Parathyroid adenoma (tissue), 2 donors: ENCODE measurements at regions not wholly inside any gene's neighbourhood (a gene's known extent, or its start where the extent isn't known, plus 50 kb on each side); places are given as distances from the start of the nearest gene placed in this dataset.

Experiments used
- H2AFZ ChIP-seq: fragments of 300-600 bp; sonication (generic); one replicate; pipeline ENCODE4 v1.7.0; 2017; ENCODE audit warnings: antibody characterized with exemption, mild to moderate bottlenecking
- H3K27ac ChIP-seq: fragments of 300-600 bp; sonication (generic); one replicate; pipeline ENCODE4 v1.7.0; 2017
- H3K27me3 ChIP-seq: fragments of 300-600 bp; sonication (generic); one replicate; pipeline ENCODE4 v1.7.0; 2017; ENCODE audit warnings: low read length; ENCODE audit not compliant: control insufficient read depth, insufficient read depth
- H3K36me3 ChIP-seq: fragments of 300-600 bp; sonication (generic); one replicate; pipeline ENCODE4 v1.7.0; 2017; ENCODE audit warnings: low read length; ENCODE audit not compliant: control insufficient read depth, insufficient read depth
- H3K4me1 ChIP-seq: fragments of 300-600 bp; sonication (generic); one replicate; pipeline ENCODE4 v1.7.0; 2017; ENCODE audit warnings: control low read depth
- H3K4me2 ChIP-seq: fragments of 300-600 bp; sonication (generic); one replicate; pipeline ENCODE4 v1.7.0; 2017; ENCODE audit warnings: low read length
- H3K4me3 ChIP-seq: fragments of 300-600 bp; sonication (generic); one replicate; pipeline ENCODE4 v1.7.0; 2017; ENCODE audit warnings: low read depth, low read length
- H3K79me2 ChIP-seq: fragments of 300-600 bp; sonication (generic); one replicate; pipeline ENCODE4 v1.7.0; 2017; ENCODE audit warnings: control low read depth
- H3K9ac ChIP-seq: fragments of 300-600 bp; sonication (generic); one replicate; pipeline ENCODE4 v1.7.0; 2017; ENCODE audit warnings: mild to moderate bottlenecking
- H3K9me3 ChIP-seq: fragments of 300-600 bp; sonication (generic); one replicate; pipeline ENCODE4 v1.7.0; 2017; ENCODE audit warnings: low read length; ENCODE audit not compliant: control insufficient read depth
- TF ChIP-seq, protein P1 (sequence below): fragments of 300-600 bp; sonication (generic); IDR thresholded peaks from one replicate; pipeline ENCODE4 v1.7.0; 2017; ENCODE audit warnings: antibody characterized with exemption, mild to moderate bottlenecking
- donor health status: primary hyperparathyroidism.

- no peaks in the 10 kb centered on the region for H3K27me3 ChIP-seq
Measured at GRCh38 chr3:160112996-160113395, 112.2 kb upstream of the C3orf80 start.

DNA sequence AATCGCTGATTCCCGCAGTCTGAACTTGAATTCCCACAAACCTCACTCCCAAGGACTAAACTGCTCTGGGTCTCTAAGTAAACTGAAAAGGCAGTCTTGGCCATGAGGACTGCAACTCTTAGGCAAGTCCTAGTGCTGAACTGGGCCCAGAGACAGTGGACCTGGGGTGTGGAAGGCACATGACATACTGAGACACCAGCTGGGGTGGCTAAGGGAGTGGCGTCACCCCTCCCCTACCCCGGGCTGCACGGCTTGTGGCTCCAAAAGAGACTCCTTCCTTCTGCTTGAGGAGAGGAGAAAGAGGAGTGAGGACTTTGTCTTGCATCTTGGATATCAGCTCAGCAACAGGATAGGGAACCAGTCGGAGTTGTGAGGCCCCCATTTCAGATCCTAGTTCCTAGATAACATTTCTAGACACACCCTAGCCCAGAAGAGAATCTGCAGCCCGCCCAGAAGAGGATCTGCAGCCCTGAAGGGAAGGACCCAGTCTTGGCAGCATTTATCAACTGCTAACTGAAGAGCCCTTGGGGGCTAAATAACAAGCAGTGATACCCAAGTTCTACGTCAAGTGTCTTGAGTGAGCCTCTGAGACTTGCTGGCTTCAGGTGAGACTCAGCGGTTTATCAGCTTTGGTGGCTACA is 110.7 kb upstream of the C3orf80 start:
- Histone ChIP-seq H3K79me2 (no peaks in the 10 kb centered on the region), H3K27ac (no peak overlapping the region), H3K9me3 (no peaks in the 10 kb centered on the region), H3K36me3 (no peaks in the 10 kb centered on the region), H3K4me3 (no peak overlapping the region), H3K4me2 (no peak overlapping the region), H3K4me1 (no peaks in the 10 kb centered on the region), H2AFZ (no peak overlapping the region), H3K27me3 (no peaks in the 10 kb centered on the region), H3K9ac (no peak overlapping the region)
- TF ChIP-seq, protein P1, sequence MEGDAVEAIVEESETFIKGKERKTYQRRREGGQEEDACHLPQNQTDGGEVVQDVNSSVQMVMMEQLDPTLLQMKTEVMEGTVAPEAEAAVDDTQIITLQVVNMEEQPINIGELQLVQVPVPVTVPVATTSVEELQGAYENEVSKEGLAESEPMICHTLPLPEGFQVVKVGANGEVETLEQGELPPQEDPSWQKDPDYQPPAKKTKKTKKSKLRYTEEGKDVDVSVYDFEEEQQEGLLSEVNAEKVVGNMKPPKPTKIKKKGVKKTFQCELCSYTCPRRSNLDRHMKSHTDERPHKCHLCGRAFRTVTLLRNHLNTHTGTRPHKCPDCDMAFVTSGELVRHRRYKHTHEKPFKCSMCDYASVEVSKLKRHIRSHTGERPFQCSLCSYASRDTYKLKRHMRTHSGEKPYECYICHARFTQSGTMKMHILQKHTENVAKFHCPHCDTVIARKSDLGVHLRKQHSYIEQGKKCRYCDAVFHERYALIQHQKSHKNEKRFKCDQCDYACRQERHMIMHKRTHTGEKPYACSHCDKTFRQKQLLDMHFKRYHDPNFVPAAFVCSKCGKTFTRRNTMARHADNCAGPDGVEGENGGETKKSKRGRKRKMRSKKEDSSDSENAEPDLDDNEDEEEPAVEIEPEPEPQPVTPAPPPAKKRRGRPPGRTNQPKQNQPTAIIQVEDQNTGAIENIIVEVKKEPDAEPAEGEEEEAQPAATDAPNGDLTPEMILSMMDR, result no peak

More at GRCh38 chr3:160112996-160113395, 112.2 kb upstream of the C3orf80 start:
- Histone ChIP-seq H3K79me2 (no peaks in the 10 kb centered on the region), H3K36me3 (no peaks in the 10 kb centered on the region), H3K27ac (no peak overlapping the region), H3K9me3 (no peaks in the 10 kb centered on the region), H3K4me1 (no peaks in the 10 kb centered on the region), H2AFZ (no peak overlapping the region), H3K4me2 (no peak overlapping the region), H3K4me3 (no peak overlapping the region), H3K9ac (no peak overlapping the region)
- TF ChIP-seq, protein P1, result no peak

DNA sequence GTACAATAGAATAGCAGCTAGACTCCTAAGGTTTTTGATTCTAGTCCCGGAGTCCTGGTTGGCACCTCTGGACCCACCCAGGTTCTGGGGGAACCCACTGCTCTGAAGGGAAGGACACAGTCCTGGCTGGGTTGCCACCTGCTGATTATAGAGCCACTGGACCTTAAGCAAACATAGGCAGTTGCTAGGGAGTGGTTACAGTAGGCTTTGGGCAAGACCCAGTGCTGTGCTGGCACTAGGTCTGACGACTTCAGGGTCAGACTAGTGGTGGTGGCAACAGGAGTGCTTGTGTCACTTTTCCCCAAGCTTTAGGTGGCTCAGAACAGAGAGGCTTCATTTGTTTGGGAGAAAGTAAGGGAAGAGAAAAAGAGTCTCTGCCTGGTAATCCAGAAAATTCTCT is 109.8 kb upstream of the C3orf80 start:
- H2AFZ ChIP-seq, result no peak overlapping the region
- no peaks in the 10 kb centered on the region for H3K4me1 ChIP-seq
- H3K36me3 ChIP-seq, result no peaks in the 10 kb centered on the region

GRCh38 chr3:160124224-160124623 is 101.0 kb upstream of the C3orf80 start:
- Histone ChIP-seq H3K27ac (no peak overlapping the region), H3K9ac (no peak overlapping the region), H3K79me2 (no peaks in the 10 kb centered on the region), H3K4me3 (no peak overlapping the region), H3K36me3 (no peaks in the 10 kb centered on the region), H3K4me2 (no peak overlapping the region), H3K27me3 (no peaks in the 10 kb centered on the region), H2AFZ (no peak overlapping the region), H3K9me3 (no peaks in the 10 kb centered on the region), H3K4me1 (no peaks in the 10 kb centered on the region)
- TF ChIP-seq, protein P1, result no peak

More for the DNA sequence above, 109.8 kb upstream of the C3orf80 start:
- no peak overlapping the region for H3K27ac ChIP-seq
- no peak overlapping the region for H3K4me3 ChIP-seq
- no peaks in the 10 kb centered on the region for H3K9me3 ChIP-seq
- H3K4me2 ChIP-seq, result no peak overlapping the region
- no peaks in the 10 kb centered on the region for H3K27me3 ChIP-seq
- TF ChIP-seq, protein P1, result no peak
- H3K79me2 ChIP-seq, result no peaks in the 10 kb centered on the region
- H3K9ac ChIP-seq, result no peak overlapping the region

GRCh38 chr3:160125258-160125657 is 100.0 kb upstream of the C3orf80 start:
- TF ChIP-seq, protein P1, result no peak
- no peak overlapping the region for H3K4me3 ChIP-seq
- no peak overlapping the region for H2AFZ ChIP-seq
- H3K36me3 ChIP-seq, result no peaks in the 10 kb centered on the region
- H3K4me2 ChIP-seq, result no peak overlapping the region
- H3K27me3 ChIP-seq, result no peaks in the 10 kb centered on the region
- H3K9me3 ChIP-seq, result no peaks in the 10 kb centered on the region
- H3K4me1 ChIP-seq, result no peaks in the 10 kb centered on the region
- no peak overlapping the region for H3K9ac ChIP-seq
- H3K27ac ChIP-seq, result no peak overlapping the region
- H3K79me2 ChIP-seq, result no peaks in the 10 kb centered on the region
